Fibroblast of mammary gland (primary cell): ENCODE measurements at regions not wholly inside any gene's neighbourhood (a gene's known extent, or its start where the extent isn't known, plus 50 kb on each side); places are given as distances from the start of the nearest gene placed in this dataset.

Experiments
- DNase-seq: peaks from one replicate; pipeline ENCODE4 v3.0.0-alpha.2; 2010; ENCODE audit warnings: low read depth
- H3K4me3 ChIP-seq: 2 replicates; pipeline ENCODE4 v1.5.1; 2011; ENCODE audit warnings: low read depth, mild to moderate bottlenecking, low read length, moderate library complexity; ENCODE audit not compliant: control insufficient read depth
- CTCF ChIP-seq: conservative IDR thresholded peaks from 2 replicates; pipeline ENCODE4 v1.5.1; 2011; ENCODE audit warnings: low read depth, low read length, inconsistent platforms; ENCODE audit not compliant: control insufficient read depth, insufficient read depth

- no peak for TF ChIP-seq CTCF
- no peak for DNase-seq
- no peak overlapping the region for H3K4me3 ChIP-seq
These were observed 261.9 kb upstream of the NREP start for GRCh38 chr5:112018846-112019245.

- H3K4me3 ChIP-seq = no peak overlapping the region
- TF ChIP-seq CTCF = no peak
- DNase-seq = no peak
These were observed 260.0 kb upstream of the NREP start for GRCh38 chr5:112016980-112017379.

GRCh38 chr5:112014783-112015395 is 257.9 kb upstream of the NREP start:
- no peak overlapping the region for H3K4me3 ChIP-seq
- DNase-seq = no peak
- TF ChIP-seq CTCF = no peak

GRCh38 chr5:112013660-112014059 is 256.7 kb upstream of the NREP start:
- DNase-seq = no peak
- TF ChIP-seq CTCF = no peak
- no peak overlapping the region for H3K4me3 ChIP-seq

- no peak overlapping the region for H3K4me3 ChIP-seq
- peak; percentile 44 for DNase-seq
- TF ChIP-seq CTCF = no peak
These were observed 255.1 kb upstream of the NREP start for GRCh38 chr5:112012104-112012503.

- DNase-seq = no peak
- no peak for TF ChIP-seq CTCF
- no peak overlapping the region for H3K4me3 ChIP-seq
These were observed 253.5 kb upstream of the NREP start for GRCh38 chr5:112010475-112010874.

- TF ChIP-seq CTCF = no peak
- DNase-seq = peak; percentile 85
These were observed 249.7 kb upstream of the NREP start for GRCh38 chr5:112006721-112007120.

More at GRCh38 chr5:112006721-112007120, 249.7 kb upstream of the NREP start:
- H3K4me3 ChIP-seq = no peak overlapping the region
